Ishikawa (cell line): ENCODE measurements at regions not wholly inside any gene's neighbourhood (a gene's known extent, or its start where the extent isn't known, plus 50 kb on each side); places are given as distances from the start of the nearest gene placed in this dataset.

ENCODE experiments used
- CEBPB ChIP-seq: IDR thresholded peaks from 2 replicates; pipeline ENCODE4 v1.6.1; 2012
- CREB1 ChIP-seq: IDR thresholded peaks from 2 replicates; pipeline ENCODE4 v1.6.1; 2012; ENCODE audit warnings: low read depth
- EGR1 ChIP-seq: IDR thresholded peaks from 2 replicates; pipeline ENCODE4 v1.6.1; 2012
- EP300 ChIP-seq: IDR thresholded peaks from 2 replicates; pipeline ENCODE4 v1.6.1; 2012; ENCODE audit warnings: borderline replicate concordance
- FOXM1 ChIP-seq: IDR thresholded peaks from 2 replicates; pipeline ENCODE4 v1.6.1; 2012; ENCODE audit warnings: low read depth, borderline replicate concordance
- MAX ChIP-seq: IDR thresholded peaks from 2 replicates; pipeline ENCODE4 v1.6.1; 2012
- NFIC ChIP-seq: IDR thresholded peaks from 2 replicates; pipeline ENCODE4 v1.6.1; 2012
- RAD21 ChIP-seq: IDR thresholded peaks from 2 replicates; pipeline ENCODE4 v1.6.1; 2012; ENCODE audit warnings: low read depth
- REST ChIP-seq: IDR thresholded peaks from 2 replicates; pipeline ENCODE4 v1.6.1; 2012; ENCODE audit warnings: low read depth, mild to moderate bottlenecking
- TAF1 ChIP-seq: IDR thresholded peaks from 2 replicates; pipeline ENCODE4 v1.6.1; 2012; ENCODE audit warnings: low read depth, mild to moderate bottlenecking
- TCF12 ChIP-seq: IDR thresholded peaks from 2 replicates; pipeline ENCODE4 v1.6.1; 2012; ENCODE audit warnings: low read depth
- TEAD4 ChIP-seq: IDR thresholded peaks from 2 replicates; pipeline ENCODE4 v1.6.1; 2012
- USF1 ChIP-seq: IDR thresholded peaks from 2 replicates; pipeline ENCODE4 v1.6.1; 2012
- YY1 ChIP-seq: IDR thresholded peaks from 2 replicates; pipeline ENCODE4 v1.6.1; 2012; ENCODE audit warnings: low read depth
- ZBTB7A ChIP-seq: IDR thresholded peaks from 2 replicates; pipeline ENCODE4 v1.6.1; 2012; ENCODE audit warnings: low read depth

GRCh38 chr2:2840681-2841300 lies 509.7 kb upstream of the MYT1L start:
- TF ChIP-seq EP300 (no peak), YY1 (no peak), CREB1 (no peak), REST (no peak), NFIC (no peak), CEBPB (no peak), USF1 (no peak), TAF1 (no peak), TEAD4 (no peak), TCF12 (no peak), EGR1 (no peak), RAD21 (no peak), ZBTB7A (no peak), FOXM1 (no peak), MAX (no peak)

GRCh38 chr2:2839782-2840531 lies 508.9 kb upstream of the MYT1L start:
- TF ChIP-seq MAX (no peak), CEBPB (no peak), EGR1 (no peak), CREB1 (no peak), TEAD4 (no peak)

GRCh38 chr2:2839393-2839781 lies 508.3 kb upstream of the MYT1L start:
- TF ChIP-seq TCF12 (no peak), RAD21 (no peak), EGR1 (no peak), CEBPB (no peak), YY1 (no peak), FOXM1 (no peak), EP300 (no peak), NFIC (no peak), REST (no peak), ZBTB7A (no peak), CREB1 (no peak), USF1 (no peak), TEAD4 (no peak), MAX (no peak)

- TF ChIP-seq CEBPB, result no peak
- no peak for TF ChIP-seq USF1
- TF ChIP-seq YY1, result no peak
- no peak for TF ChIP-seq NFIC
- no peak for TF ChIP-seq REST
- no peak for TF ChIP-seq TAF1
- no peak for TF ChIP-seq TCF12
- TF ChIP-seq CREB1, result no peak
- TF ChIP-seq MAX, result no peak
- no peak for TF ChIP-seq TEAD4
- TF ChIP-seq FOXM1, result no peak
- no peak for TF ChIP-seq ZBTB7A
- TF ChIP-seq EP300, result no peak
- TF ChIP-seq EGR1, result no peak
Measured at GRCh38 chr2:2838548-2838845, 507.4 kb upstream of the MYT1L start.
